ENCODE measurements at regions not wholly inside any gene's neighbourhood (a gene's known extent, or its start where the extent isn't known, plus 50 kb on each side); places are given as distances from the start of the nearest gene placed in this dataset.

DNA sequence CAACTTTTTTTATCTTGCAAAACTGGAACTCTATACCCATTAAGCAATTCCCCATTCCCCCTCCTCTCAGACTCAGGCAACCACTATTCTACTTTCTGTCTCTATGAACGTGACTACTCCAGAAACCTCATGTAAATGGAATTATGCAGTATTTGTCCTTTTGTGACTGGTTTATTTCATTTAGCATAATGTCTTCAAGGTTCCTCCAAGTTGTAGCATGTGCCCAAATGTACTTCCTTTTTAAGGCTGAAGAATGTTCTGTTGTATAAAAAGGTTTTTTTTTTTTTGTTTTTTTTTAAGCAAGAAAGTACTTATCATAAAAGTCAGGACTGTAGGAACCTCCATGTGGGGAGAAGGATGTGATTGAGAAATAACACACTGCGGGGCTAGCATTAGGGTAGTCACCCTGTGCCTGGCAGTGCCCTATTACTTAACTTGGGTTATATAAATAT is 145.3 kb upstream of the FOXN2 start:
- Mint-ChIP-seq H3K4me1 (ENCODE audit: low read depth, unreplicated experiment) (no peaks in the 10 kb centered on the region), H3K9me3 (ENCODE audit: unreplicated experiment) (no peaks in the 10 kb centered on the region), H3K27me3 (ENCODE audit: unreplicated experiment) (no peaks in the 10 kb centered on the region), H3K4me3 (ENCODE audit: unreplicated experiment) (no peak overlapping the region), H3K27ac (ENCODE audit: unreplicated experiment) (no peak overlapping the region), H3K36me3 (ENCODE audit: unreplicated experiment) (no peaks in the 10 kb centered on the region)
- TF ChIP-seq, protein P1, sequence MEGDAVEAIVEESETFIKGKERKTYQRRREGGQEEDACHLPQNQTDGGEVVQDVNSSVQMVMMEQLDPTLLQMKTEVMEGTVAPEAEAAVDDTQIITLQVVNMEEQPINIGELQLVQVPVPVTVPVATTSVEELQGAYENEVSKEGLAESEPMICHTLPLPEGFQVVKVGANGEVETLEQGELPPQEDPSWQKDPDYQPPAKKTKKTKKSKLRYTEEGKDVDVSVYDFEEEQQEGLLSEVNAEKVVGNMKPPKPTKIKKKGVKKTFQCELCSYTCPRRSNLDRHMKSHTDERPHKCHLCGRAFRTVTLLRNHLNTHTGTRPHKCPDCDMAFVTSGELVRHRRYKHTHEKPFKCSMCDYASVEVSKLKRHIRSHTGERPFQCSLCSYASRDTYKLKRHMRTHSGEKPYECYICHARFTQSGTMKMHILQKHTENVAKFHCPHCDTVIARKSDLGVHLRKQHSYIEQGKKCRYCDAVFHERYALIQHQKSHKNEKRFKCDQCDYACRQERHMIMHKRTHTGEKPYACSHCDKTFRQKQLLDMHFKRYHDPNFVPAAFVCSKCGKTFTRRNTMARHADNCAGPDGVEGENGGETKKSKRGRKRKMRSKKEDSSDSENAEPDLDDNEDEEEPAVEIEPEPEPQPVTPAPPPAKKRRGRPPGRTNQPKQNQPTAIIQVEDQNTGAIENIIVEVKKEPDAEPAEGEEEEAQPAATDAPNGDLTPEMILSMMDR (IDR thresholded peaks at IDR 0.05; ENCODE audit: partially characterized antibody, unreplicated experiment), result no peak
- DNase-seq, result no peak

DNA sequence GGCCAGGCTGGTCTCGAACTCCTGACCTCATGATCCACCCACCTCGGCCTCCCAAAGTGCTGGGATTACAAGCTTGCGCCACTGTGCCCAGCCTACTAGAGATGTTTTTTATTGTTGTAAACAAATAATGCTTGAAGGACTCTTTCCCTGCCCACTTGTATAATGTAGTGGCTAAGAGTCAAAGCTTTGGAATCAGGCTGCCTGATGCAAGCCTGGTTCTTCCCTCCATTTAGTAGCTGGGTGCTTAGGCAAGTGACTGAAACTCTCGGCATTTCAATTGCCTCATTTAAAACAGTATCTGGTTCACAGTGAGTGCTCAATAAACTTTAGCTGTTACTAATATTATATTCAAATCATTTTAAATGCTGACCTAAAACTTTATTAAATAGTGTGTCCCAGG is 144.2 kb upstream of the FOXN2 start:
- Mint-ChIP-seq H3K4me1 (ENCODE audit: low read depth, unreplicated experiment) (no peaks in the 10 kb centered on the region), H3K36me3 (ENCODE audit: unreplicated experiment) (peaks cover 2% of the 10 kb centered on the region), H3K9me3 (ENCODE audit: unreplicated experiment) (no peaks in the 10 kb centered on the region), H3K27ac (ENCODE audit: unreplicated experiment) (no peak overlapping the region), H3K4me3 (ENCODE audit: unreplicated experiment) (no peak overlapping the region), H3K27me3 (ENCODE audit: unreplicated experiment) (no peaks in the 10 kb centered on the region)
- no peak for DNase-seq
- TF ChIP-seq, protein P1 (IDR thresholded peaks at IDR 0.05; ENCODE audit: partially characterized antibody, unreplicated experiment), result no peak

DNA sequence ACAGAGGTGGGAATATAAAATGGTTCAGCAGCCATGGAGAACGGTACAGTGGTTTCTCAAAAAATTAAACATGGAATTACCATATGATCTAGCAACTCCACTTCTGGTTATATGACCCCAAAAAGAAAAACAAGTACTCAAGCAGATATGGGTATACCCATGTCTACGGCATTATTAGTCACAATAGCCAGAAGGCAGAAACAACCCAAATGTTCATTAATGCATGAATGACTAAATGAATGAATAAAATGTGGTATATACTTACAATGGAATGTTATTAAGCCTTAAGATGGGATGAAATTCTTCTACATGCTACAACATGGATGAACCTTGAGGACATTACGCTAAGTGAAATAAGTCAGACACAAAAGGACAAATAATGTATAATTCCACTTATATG is 141.3 kb upstream of the FOXN2 start:
- no peak overlapping the region for H3K27ac Mint-ChIP-seq (ENCODE audit: unreplicated experiment)
- no peaks in the 10 kb centered on the region for H3K4me1 Mint-ChIP-seq (ENCODE audit: low read depth, unreplicated experiment)

DNA sequence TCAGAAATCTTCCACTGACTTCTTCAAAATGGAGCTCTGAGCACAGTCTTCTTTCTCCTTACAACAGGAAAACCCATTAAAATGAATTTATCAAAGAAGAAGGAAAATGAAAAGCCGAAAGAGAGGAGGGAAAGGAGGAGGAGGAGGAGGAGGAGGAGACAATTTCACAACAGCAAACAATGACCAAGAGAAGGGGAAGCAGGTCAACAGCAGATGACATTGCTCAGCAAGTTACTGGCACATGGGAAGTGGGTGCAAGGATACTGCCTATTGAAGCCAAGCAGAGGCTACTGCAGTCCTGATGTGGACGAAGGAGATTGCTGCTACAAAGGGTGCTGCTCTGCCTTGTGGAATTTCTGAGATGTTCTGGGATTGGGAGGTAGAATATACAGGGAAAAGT is 140.0 kb upstream of the FOXN2 start:
- Mint-ChIP-seq H3K4me1 (ENCODE audit: low read depth, unreplicated experiment) (no peaks in the 10 kb centered on the region), H3K27ac (ENCODE audit: unreplicated experiment) (no peak overlapping the region), H3K36me3 (ENCODE audit: unreplicated experiment) (peaks cover 12% of the 10 kb centered on the region), H3K9me3 (ENCODE audit: unreplicated experiment) (no peaks in the 10 kb centered on the region), H3K27me3 (ENCODE audit: unreplicated experiment) (no peaks in the 10 kb centered on the region), H3K4me3 (ENCODE audit: unreplicated experiment) (no peak overlapping the region)
- TF ChIP-seq, protein P1 (IDR thresholded peaks at IDR 0.05; ENCODE audit: partially characterized antibody, unreplicated experiment), result no peak
- no peak for DNase-seq

More for the DNA sequence above, 141.3 kb upstream of the FOXN2 start:
- Mint-ChIP-seq H3K36me3 (ENCODE audit: unreplicated experiment) (peaks cover 12% of the 10 kb centered on the region), H3K4me3 (ENCODE audit: unreplicated experiment) (no peak overlapping the region), H3K27me3 (ENCODE audit: unreplicated experiment) (no peaks in the 10 kb centered on the region), H3K9me3 (ENCODE audit: unreplicated experiment) (no peaks in the 10 kb centered on the region)
- TF ChIP-seq, protein P1 (IDR thresholded peaks at IDR 0.05; ENCODE audit: partially characterized antibody, unreplicated experiment), result no peak
- no peak for DNase-seq

DNA sequence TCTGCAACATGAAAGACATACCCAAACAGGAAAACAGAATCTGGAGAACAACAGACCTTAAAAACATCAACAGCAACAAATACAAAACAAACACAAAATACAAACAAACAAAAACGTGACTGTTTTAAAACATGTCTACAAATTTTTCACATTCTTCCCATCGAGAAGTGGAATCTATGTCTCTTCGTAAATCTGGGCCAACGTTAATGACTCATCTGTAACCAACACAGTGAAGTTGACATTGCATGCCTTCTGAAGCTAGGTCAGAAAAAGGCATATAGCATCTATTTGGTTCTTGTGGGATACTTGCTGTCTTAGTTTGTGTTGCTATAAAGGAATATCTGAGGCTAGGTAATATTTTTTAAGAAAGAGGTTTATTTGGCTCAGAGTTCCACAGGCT is 139.2 kb upstream of the FOXN2 start:
- no peak overlapping the region for H3K4me3 Mint-ChIP-seq (ENCODE audit: unreplicated experiment)
- no peak overlapping the region for H3K27ac Mint-ChIP-seq (ENCODE audit: unreplicated experiment)
- H3K9me3 Mint-ChIP-seq (ENCODE audit: unreplicated experiment), result no peaks in the 10 kb centered on the region
- no peaks in the 10 kb centered on the region for H3K4me1 Mint-ChIP-seq (ENCODE audit: low read depth, unreplicated experiment)
- no peak for DNase-seq
- no peaks in the 10 kb centered on the region for H3K27me3 Mint-ChIP-seq (ENCODE audit: unreplicated experiment)
- H3K36me3 Mint-ChIP-seq (ENCODE audit: unreplicated experiment), result peaks cover 12% of the 10 kb centered on the region
- TF ChIP-seq, protein P1 (IDR thresholded peaks at IDR 0.05; ENCODE audit: partially characterized antibody, unreplicated experiment), result no peak
